T-cell (primary cell): ENCODE measurements at regions not wholly inside any gene's neighbourhood (a gene's known extent, or its start where the extent isn't known, plus 50 kb on each side); places are given as distances from the start of the nearest gene placed in this dataset.

ENCODE experiments used
- ATAC-seq, 4 experiments: fragments of 200-7000 bp in 3 of 4; fragments of 150-1000 bp in 1 of 4; cut with Tn5 transposase; replicated peaks in 1 of 4; 1 replicate in 3 of 4; 2 replicates in 1 of 4; pipeline ENCODE4 v1.10.0; 2021; ENCODE audit warnings: moderate library complexity in 3 of 4, mild to moderate bottlenecking in 2 of 4, moderate number of reproducible peaks in 1 of 4
- CTCF ChIA-PET, 2 donors: fragments of 300-600 bp; sonication (Branson Sonifier 250); formaldehyde crosslinking; loops; one replicate each; lab custom pipeline; 2022; ENCODE audit warnings: antibody characterized with exemption in 2 of 2; lab: Charles Lee
- POLR2A ChIA-PET, 2 donors: fragments of 300-600 bp; sonication (Branson Sonifier 250); formaldehyde crosslinking; loops; one replicate each; lab custom pipeline; 2022; ENCODE audit warnings: antibody characterized with exemption in 2 of 2; lab: Charles Lee
- DNase-seq, 35 experiments: peaks; one replicate each; pipeline versions ENCODE4 v3.0.0 to v3.0.0-alpha.2; 2013 to 2023
- H3K27ac ChIP-seq: one replicate; pipeline ENCODE4 v1.5.1; 2013; ENCODE audit warnings: low read length
- H3K27me3 ChIP-seq, 2 experiments: replicated peaks in 1 of 2; 1 replicate in 1 of 2; 2 replicates in 1 of 2; pipeline versions ENCODE4 v1.6.1 to v1.7.0; 2013; ENCODE audit warnings: low read length in 1 of 2, mixed read lengths in 1 of 2; ENCODE audit not compliant: control insufficient read depth in 2 of 2, insufficient read depth in 2 of 2; ENCODE audit errors: extremely low read depth in 1 of 2
- H3K36me3 ChIP-seq, 2 donors: 1 replicate in 1 of 2; 2 replicates in 1 of 2; pipeline versions ENCODE4 v1.6.1 to v1.7.0; 2013; ENCODE audit warnings: low read length in 1 of 2; ENCODE audit not compliant: control insufficient read depth in 2 of 2, insufficient read depth in 1 of 2; ENCODE audit errors: extremely low read depth in 1 of 2
- H3K4me1 ChIP-seq, 2 experiments: 1 replicate in 1 of 2; 2 replicates in 1 of 2; pipeline versions ENCODE4 v1.6.1 to v1.7.0; 2013; ENCODE audit warnings: low read length in 2 of 2, mixed read lengths in 1 of 2; ENCODE audit not compliant: insufficient read depth in 2 of 2, control insufficient read depth in 1 of 2; ENCODE audit errors: extremely low read depth in 1 of 2
- H3K4me3 ChIP-seq, 2 donors: 1 replicate in 1 of 2; 2 replicates in 1 of 2; pipeline versions ENCODE4 v1.5.1 to v1.7.0; 2013; ENCODE audit warnings: mild to moderate bottlenecking in 2 of 2, low read length in 1 of 2, moderate library complexity in 1 of 2; ENCODE audit not compliant: control insufficient read depth in 1 of 2; ENCODE audit errors: extremely low read depth in 1 of 2
- H3K9me3 ChIP-seq: 2 replicates; pipeline ENCODE4 v1.7.0; 2013
- H3K27ac Mint-ChIP-seq, 2 donors: one replicate each; pipeline ENCODE4 v1.8.0; 2020 to 2021; ENCODE audit warnings: mild to moderate bottlenecking in 2 of 2, mixed read lengths in 2 of 2
- H3K27me3 Mint-ChIP-seq, 2 donors: one replicate each; pipeline ENCODE4 v1.8.0; 2021 to 2022; ENCODE audit warnings: mixed read lengths in 2 of 2
- H3K36me3 Mint-ChIP-seq: one replicate; pipeline ENCODE4 v1.8.0; 2021; ENCODE audit warnings: mixed read lengths
- H3K4me1 Mint-ChIP-seq, 3 donors: one replicate each; pipeline ENCODE4 v1.8.0; 2020 to 2022; ENCODE audit warnings: mixed read lengths in 3 of 3, mild to moderate bottlenecking in 1 of 3
- H3K4me3 Mint-ChIP-seq, 3 donors: one replicate each; pipeline ENCODE4 v1.8.0; 2020 to 2022; ENCODE audit warnings: mild to moderate bottlenecking in 3 of 3, mixed read lengths in 3 of 3, moderate library complexity in 3 of 3
- H3K9me3 Mint-ChIP-seq, 3 donors: one replicate each; pipeline ENCODE4 v1.8.0; 2020 to 2022; ENCODE audit warnings: mixed read lengths in 3 of 3
- WGBS: methylation state at CpG from one replicate; pipeline ENCODE4 v1.1.5; 2013; ENCODE audit warnings: missing lambda C conversion rate; ENCODE audit not compliant: insufficient coverage; 5-methylcytosine and 5-hydroxymethylcytosine counted together

- no peaks in the 10 kb centered on the region for H3K36me3 Mint-ChIP-seq
These were observed 70.8 kb upstream of the HEY2 start for GRCh38 chr6:125678601-125679000.

GRCh38 chr6:125679128-125679527, 70.3 kb upstream of the HEY2 start:
- CTCF ChIA-PET: interaction anchor here in 1 of 2 donors (0.6 kb wide), 1 partner anchor 465 kb away, joined by 3 read pairs; no protein-coding TSS in a partner anchor
- ATAC-seq (no peak), DNase-seq (no peak)
- no peaks in the 10 kb centered on the region for H3K36me3 Mint-ChIP-seq
- no peak overlapping the region for H3K4me3 Mint-ChIP-seq
- Histone ChIP-seq H3K9me3 (no peaks in the 10 kb centered on the region), H3K27me3 (peaks cover 0 to 3% of the 10 kb centered on the region in 2 experiments), H3K4me3 (no peak overlapping the region), H3K36me3 (no peaks in the 10 kb centered on the region), H3K27ac (no peak overlapping the region), H3K4me1 (peaks cover 0 to 11% of the 10 kb centered on the region in 2 experiments)
- H3K27me3 Mint-ChIP-seq: peaks cover 24 to 39% of the 10 kb centered on the region in 2 donors
- WGBS: 69% methylated on average over 4 of the region's 4 CpGs
- peaks cover 8 to 10% (median 9%) of the 10 kb centered on the region in 3 donors for H3K4me1 Mint-ChIP-seq
- H3K9me3 Mint-ChIP-seq: no peaks in the 10 kb centered on the region
- POLR2A ChIA-PET: no interaction called here
- H3K27ac Mint-ChIP-seq: no peak overlapping the region

More at GRCh38 chr6:125678601-125679000, 70.8 kb upstream of the HEY2 start:
- DNase-seq (no peak), ATAC-seq (no peak)
- Mint-ChIP-seq H3K27ac (no peak overlapping the region), H3K9me3 (no peaks in the 10 kb centered on the region), H3K4me1 (peaks cover 8 to 10% (median 9%) of the 10 kb centered on the region in 3 donors), H3K4me3 (no peak overlapping the region), H3K27me3 (peaks cover 28 to 36% of the 10 kb centered on the region in 2 donors)
- no CpG with 5 or more reads among the region's 4 CpGs for WGBS
- H3K9me3 ChIP-seq: no peaks in the 10 kb centered on the region
- ChIA-PET POLR2A (no interaction called here), CTCF (interaction anchor here in 1 of 2 donors (0.6 kb wide), 1 partner anchor 465 kb away, joined by 3 read pairs; no protein-coding TSS in a partner anchor)
- no peak overlapping the region for H3K4me3 ChIP-seq
- H3K27ac ChIP-seq: no peak overlapping the region
- peaks cover 0 to 3% of the 10 kb centered on the region in 2 experiments for H3K27me3 ChIP-seq
- H3K36me3 ChIP-seq: no peaks in the 10 kb centered on the region
- peaks cover 0 to 11% of the 10 kb centered on the region in 2 experiments for H3K4me1 ChIP-seq

- Histone ChIP-seq H3K9me3 (no peaks in the 10 kb centered on the region), H3K27me3 (peaks cover 0 to 3% of the 10 kb centered on the region in 2 experiments), H3K36me3 (no peaks in the 10 kb centered on the region), H3K4me3 (no peak overlapping the region), H3K27ac (no peak overlapping the region), H3K4me1 (peaks cover 0 to 11% of the 10 kb centered on the region in 2 experiments)
- Mint-ChIP-seq H3K27me3 (peaks cover 23 to 35% of the 10 kb centered on the region in 2 donors), H3K9me3 (no peaks in the 10 kb centered on the region), H3K4me3 (no peak overlapping the region), H3K36me3 (no peaks in the 10 kb centered on the region), H3K4me1 (peaks cover 8 to 10% (median 9%) of the 10 kb centered on the region in 3 donors), H3K27ac (no peak overlapping the region)
- ChIA-PET CTCF (no interaction called here), POLR2A (interaction anchor here in 1 of 2 donors (0.7 kb wide), 1 partner anchor 344 kb away, joined by 3 read pairs; no protein-coding TSS in a partner anchor)
- DNase-seq (no peak), ATAC-seq (no peak)
- no CpG with 5 or more reads among the region's 2 CpGs for WGBS
These were observed 69.8 kb upstream of the HEY2 start for GRCh38 chr6:125679651-125680050.

- POLR2A ChIA-PET: no interaction called here
- no peak overlapping the region for H3K4me3 ChIP-seq
- DNase-seq (no peak), ATAC-seq (no peak)
- peaks cover 28 to 29% of the 10 kb centered on the region in 2 donors for H3K27me3 Mint-ChIP-seq
- peaks cover 0 to 11% of the 10 kb centered on the region in 2 experiments for H3K4me1 ChIP-seq
- no peaks in the 10 kb centered on the region for H3K36me3 Mint-ChIP-seq
- H3K27ac ChIP-seq: no peak overlapping the region
- peaks cover 0 to under 1% of the 10 kb centered on the region in 2 experiments for H3K27me3 ChIP-seq
- CTCF ChIA-PET: no interaction called here
- no peaks in the 10 kb centered on the region for H3K36me3 ChIP-seq
- no peak overlapping the region for H3K27ac Mint-ChIP-seq
- H3K9me3 ChIP-seq: no peaks in the 10 kb centered on the region
- no peak overlapping the region for H3K4me3 Mint-ChIP-seq
- peaks cover 0 to 9% (median under 1%) of the 10 kb centered on the region in 3 donors for H3K9me3 Mint-ChIP-seq
- peaks cover 8 to 10% (median 9%) of the 10 kb centered on the region in 3 donors for H3K4me1 Mint-ChIP-seq
These were observed 66.5 kb upstream of the HEY2 start for GRCh38 chr6:125682939-125683338.

GRCh38 chr6:125688138-125688537, 61.3 kb upstream of the HEY2 start:
- Histone ChIP-seq H3K4me3 (no peak overlapping the region), H3K27me3 (peaks cover 0 to 3% of the 10 kb centered on the region in 2 experiments), H3K27ac (no peak overlapping the region), H3K9me3 (no peaks in the 10 kb centered on the region), H3K4me1 (no peaks in the 10 kb centered on the region), H3K36me3 (no peaks in the 10 kb centered on the region)
- Mint-ChIP-seq H3K9me3 (peaks cover 10 to 30% (median 11%) of the 10 kb centered on the region in 3 donors), H3K27ac (no peak overlapping the region), H3K4me1 (no peaks in the 10 kb centered on the region), H3K4me3 (no peak overlapping the region), H3K36me3 (no peaks in the 10 kb centered on the region), H3K27me3 (peaks cover 41 to 46% of the 10 kb centered on the region in 2 donors)
- WGBS: no CpG with 5 or more reads among the region's 1 CpG
- ChIA-PET CTCF (no interaction called here), POLR2A (no interaction called here)
- no peak for ATAC-seq
- no peak for DNase-seq

GRCh38 chr6:125693480-125693879, 56.0 kb upstream of the HEY2 start:
- H3K4me3 Mint-ChIP-seq: no peak overlapping the region
- ChIA-PET CTCF (no interaction called here), POLR2A (no interaction called here)
- no peaks in the 10 kb centered on the region for H3K4me1 ChIP-seq
- H3K9me3 ChIP-seq: no peaks in the 10 kb centered on the region
- DNase-seq: no peak
- H3K27me3 Mint-ChIP-seq: peaks cover 50% of the 10 kb centered on the region in 2 donors
- H3K4me1 Mint-ChIP-seq: no peaks in the 10 kb centered on the region
- no peaks in the 10 kb centered on the region for H3K36me3 ChIP-seq
- WGBS: 55% methylated on average over 1 of the region's 1 CpG
- no peak overlapping the region for H3K27ac Mint-ChIP-seq
- no peak for ATAC-seq
- no peaks in the 10 kb centered on the region for H3K36me3 Mint-ChIP-seq
- H3K4me3 ChIP-seq: no peak overlapping the region
- H3K9me3 Mint-ChIP-seq: peaks cover 7 to 23% (median 10%) of the 10 kb centered on the region in 3 donors
- no peak overlapping the region for H3K27ac ChIP-seq
- H3K27me3 ChIP-seq: peaks cover 0 to 6% of the 10 kb centered on the region in 2 experiments
